H9 (cell line): ENCODE measurements at regions not wholly inside any gene's neighbourhood (a gene's known extent, or its start where the extent isn't known, plus 50 kb on each side); places are given as distances from the start of the nearest gene placed in this dataset.
A peak's percentile ranks its signal among the peaks of the same experiment; 100 is the strongest.

Experiments
- DNase-seq: peaks from one replicate; pipeline ENCODE4 v3.0.0-alpha.2; 2017
- H2AFZ ChIP-seq: one replicate; pipeline ENCODE4 v1.6.1; 2013; ENCODE audit warnings: mild to moderate bottlenecking, low read length, control low read depth, moderate library complexity
- H2AK5ac ChIP-seq: 2 replicates; pipeline ENCODE4 v1.6.1; 2013; ENCODE audit warnings: low read length, control low read depth, mixed read lengths; ENCODE audit not compliant: insufficient read length
- H2BK120ac ChIP-seq: one replicate; pipeline ENCODE4 v1.6.1; 2013; ENCODE audit warnings: low read depth, mild to moderate bottlenecking, low read length, control low read depth, inconsistent platforms; ENCODE audit not compliant: poor library complexity, severe bottlenecking
- H2BK12ac ChIP-seq: 2 replicates; pipeline ENCODE4 v1.6.1; 2013; ENCODE audit warnings: low read length, control low read depth, mixed read lengths, low read depth; ENCODE audit not compliant: insufficient read length
- H2BK15ac ChIP-seq: 2 replicates; pipeline ENCODE4 v1.6.1; 2013; ENCODE audit warnings: low read depth, low read length, control low read depth
- H2BK20ac ChIP-seq: one replicate; pipeline ENCODE4 v1.6.1; 2013; ENCODE audit warnings: low read depth, mild to moderate bottlenecking, low read length, control low read depth, inconsistent platforms; ENCODE audit not compliant: poor library complexity, severe bottlenecking
- H2BK5ac ChIP-seq: 2 replicates; pipeline ENCODE4 v1.6.1; 2013; ENCODE audit warnings: low read length, control low read depth, mixed read lengths; ENCODE audit not compliant: insufficient read length
- H3K14ac ChIP-seq: 2 replicates; pipeline ENCODE4 v1.6.1; 2013; ENCODE audit warnings: low read length, control low read depth; ENCODE audit not compliant: insufficient read depth
- H3K18ac ChIP-seq: 2 replicates; pipeline ENCODE4 v1.6.1; 2013; ENCODE audit warnings: low read depth, mild to moderate bottlenecking, mixed read lengths, low read length, control low read depth; ENCODE audit not compliant: insufficient read length
- H3K23ac ChIP-seq: 2 replicates; pipeline ENCODE4 v1.6.1; 2013; ENCODE audit warnings: low read length, control low read depth, mixed read lengths, low read depth; ENCODE audit not compliant: insufficient read length
- H3K23me2 ChIP-seq: 2 replicates; pipeline ENCODE4 v1.6.1; 2013; ENCODE audit warnings: low read depth, mild to moderate bottlenecking, mixed read lengths, low read length, control low read depth; ENCODE audit not compliant: insufficient read length, poor library complexity, severe bottlenecking
- H3K27ac ChIP-seq: 2 replicates; pipeline ENCODE4 v1.5.1; 2013; ENCODE audit warnings: low read length, control low read depth, mixed read lengths, low read depth; ENCODE audit not compliant: insufficient read length
- H3K27me3 ChIP-seq: 2 replicates; pipeline ENCODE4 v1.6.1; 2013; ENCODE audit warnings: low read length, control low read depth, inconsistent platforms; ENCODE audit not compliant: insufficient read depth
- H3K4ac ChIP-seq: 2 replicates; pipeline ENCODE4 v1.6.1; 2013; ENCODE audit warnings: low read depth, mild to moderate bottlenecking, control low read depth, inconsistent platforms, low read length, moderate library complexity
- H3K4me1 ChIP-seq: 2 replicates; pipeline ENCODE4 v1.6.1; 2013; ENCODE audit warnings: low read length, control low read depth, inconsistent platforms; ENCODE audit not compliant: insufficient read depth
- H3K4me2 ChIP-seq: 2 replicates; pipeline ENCODE4 v1.6.1; 2013; ENCODE audit warnings: low read length, control low read depth, mixed read lengths; ENCODE audit not compliant: insufficient read length, insufficient read depth
- H3K56ac ChIP-seq: 2 replicates; pipeline ENCODE4 v1.6.1; 2013; ENCODE audit warnings: low read depth, mild to moderate bottlenecking, mixed read lengths, low read length, control low read depth; ENCODE audit not compliant: insufficient read length
- H3K79me1 ChIP-seq: 2 replicates; pipeline ENCODE4 v1.6.1; 2013; ENCODE audit warnings: low read depth, mild to moderate bottlenecking, moderate library complexity, low read length, control low read depth, inconsistent platforms; ENCODE audit not compliant: insufficient read depth, poor library complexity, severe bottlenecking
- H3K79me2 ChIP-seq: 2 replicates; pipeline ENCODE4 v1.6.1; 2013; ENCODE audit warnings: low read length, control low read depth, inconsistent platforms; ENCODE audit not compliant: insufficient read depth
- H3K9ac ChIP-seq: 2 replicates; pipeline ENCODE4 v1.6.1; 2013; ENCODE audit warnings: low read length, control low read depth, mixed read lengths; ENCODE audit not compliant: insufficient read length; ENCODE audit errors: extremely low read depth
- H3K9me3 ChIP-seq: one replicate; pipeline ENCODE4 v1.6.1; 2013; ENCODE audit warnings: low read depth, low read length, inconsistent platforms; ENCODE audit not compliant: control insufficient read depth
- H3T11ph ChIP-seq: one replicate; pipeline ENCODE4 v1.6.1; 2013; ENCODE audit warnings: mild to moderate bottlenecking, low read length, control low read depth, inconsistent platforms
- H4K20me1 ChIP-seq: one replicate; pipeline ENCODE4 v1.6.1; 2013; ENCODE audit not compliant: control insufficient read depth, insufficient read length, insufficient read depth
- H4K5ac ChIP-seq: 2 replicates; pipeline ENCODE4 v1.6.1; 2013; ENCODE audit warnings: low read depth, mild to moderate bottlenecking, mixed read lengths, low read length, control low read depth; ENCODE audit not compliant: insufficient read length
- H4K8ac ChIP-seq: replicated peaks from 2 replicates; pipeline ENCODE4 v1.6.1; 2013; ENCODE audit warnings: low read length, control low read depth, mixed read lengths, low read depth; ENCODE audit not compliant: insufficient read length
- H4K91ac ChIP-seq: 2 replicates; pipeline ENCODE4 v1.6.1; 2013; ENCODE audit warnings: low read depth, mild to moderate bottlenecking, moderate library complexity, mixed read lengths, low read length, control low read depth; ENCODE audit not compliant: insufficient read length
- H3K27ac Mint-ChIP-seq, 3 experiments: 2 replicates in 2 of 3; 3 replicates in 1 of 3; pipeline ENCODE4 v1.8.0; 2020 to 2021; ENCODE audit warnings: mixed read lengths in 3 of 3, mild to moderate bottlenecking in 1 of 3, moderate library complexity in 1 of 3
- H3K27me3 Mint-ChIP-seq: 2 replicates; pipeline ENCODE4 v1.8.0; 2021; ENCODE audit warnings: low read depth, mild to moderate bottlenecking, moderate library complexity, mixed read lengths
- H3K36me3 Mint-ChIP-seq, 3 experiments: 2 replicates in 2 of 3; 3 replicates in 1 of 3; pipeline ENCODE4 v1.8.0; 2020 to 2021; ENCODE audit warnings: low read depth in 3 of 3, mixed read lengths in 3 of 3; ENCODE audit not compliant: insufficient read depth in 1 of 3
- H3K4me1 Mint-ChIP-seq, 2 experiments: 2 replicates each; pipeline ENCODE4 v1.8.0; 2020; ENCODE audit warnings: mixed read lengths in 2 of 2
- H3K4me3 Mint-ChIP-seq, 2 experiments: 2 replicates in 1 of 2; 3 replicates in 1 of 2; pipeline ENCODE4 v1.8.0; 2020 to 2021; ENCODE audit warnings: mild to moderate bottlenecking in 2 of 2, mixed read lengths in 2 of 2, moderate library complexity in 1 of 2
- H3K9me3 Mint-ChIP-seq, 2 experiments: 2 replicates in 1 of 2; 3 replicates in 1 of 2; pipeline ENCODE4 v1.8.0; 2020; ENCODE audit warnings: mild to moderate bottlenecking in 2 of 2, mixed read lengths in 2 of 2, moderate library complexity in 1 of 2
- TF ChIP-seq, protein P1 (sequence below): fragments of 200-600 bp; sonication (generic); conservative IDR thresholded peaks from 3 replicates; pipeline ENCODE4 v1.8.0; 2021; ENCODE audit warnings: antibody characterized with exemption, mild to moderate bottlenecking

DNA sequence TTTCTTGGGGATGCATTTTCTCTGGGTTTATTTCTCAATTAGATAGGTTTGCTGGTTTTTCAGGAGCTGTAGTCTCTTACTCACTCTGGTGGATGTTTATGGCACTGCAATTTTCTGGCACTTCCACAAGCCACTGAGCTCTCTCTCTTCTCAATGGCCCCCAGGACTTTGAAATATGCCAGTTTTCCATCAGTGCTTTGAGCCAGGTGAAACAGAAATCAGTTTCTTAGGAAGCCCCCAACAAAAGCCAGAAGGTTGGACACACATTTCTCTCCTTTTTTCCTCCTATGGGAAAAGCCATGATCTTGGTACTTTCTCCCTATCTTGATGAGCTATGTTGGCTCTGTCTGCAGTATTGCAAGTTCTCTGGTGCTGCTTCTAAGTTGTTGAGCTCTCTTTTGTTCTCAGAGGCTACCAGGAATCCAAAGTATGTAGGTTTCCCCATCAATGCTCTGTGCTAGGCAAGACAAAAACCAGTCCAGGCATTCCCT, 90.7 kb upstream of the SMIM36 start:
- Histone ChIP-seq H3K27ac (peak overlapping the region; percentile 38), H3K4ac (no peak overlapping the region), H4K5ac (no peak overlapping the region), H3K9ac (no peak overlapping the region), H3K23ac (no peak overlapping the region), H2BK15ac (no peak overlapping the region), H3K4me2 (peak overlapping the region; percentile 11), H3K4me1 (no peaks in the 10 kb centered on the region), H2BK20ac (no peak overlapping the region), H4K91ac (no peak overlapping the region), H2AK5ac (no peak overlapping the region), H3K18ac (peak overlapping the region; percentile 81), H3K9me3 (no peaks in the 10 kb centered on the region), H4K8ac (no peak overlapping the region), H3K79me1 (no peaks in the 10 kb centered on the region), H4K20me1 (no peaks in the 10 kb centered on the region), H3K27me3 (no peaks in the 10 kb centered on the region), H2BK12ac (no peak overlapping the region), H2AFZ (peak overlapping the region; percentile 94), H2BK120ac (no peak overlapping the region), H3K56ac (no peak overlapping the region), H3K79me2 (no peaks in the 10 kb centered on the region), H3K14ac (no peak overlapping the region), H2BK5ac (no peak overlapping the region), H3K23me2 (no peaks in the 10 kb centered on the region), H3T11ph (no peak overlapping the region)
- DNase-seq = peak; percentile 76
- H3K9me3 Mint-ChIP-seq = peaks cover 12% of the 10 kb centered on the region in 2 experiments
- H3K27me3 Mint-ChIP-seq = no peaks in the 10 kb centered on the region
- peak overlapping the region in 1 of 2 experiments; percentile 16; a peak in 1 of 5 replicates for H3K4me3 Mint-ChIP-seq
- H3K27ac Mint-ChIP-seq = peak overlapping the region; percentile 24 to 83 (median 31); a peak in 4 of 7 replicates
- TF ChIP-seq, protein P1, sequence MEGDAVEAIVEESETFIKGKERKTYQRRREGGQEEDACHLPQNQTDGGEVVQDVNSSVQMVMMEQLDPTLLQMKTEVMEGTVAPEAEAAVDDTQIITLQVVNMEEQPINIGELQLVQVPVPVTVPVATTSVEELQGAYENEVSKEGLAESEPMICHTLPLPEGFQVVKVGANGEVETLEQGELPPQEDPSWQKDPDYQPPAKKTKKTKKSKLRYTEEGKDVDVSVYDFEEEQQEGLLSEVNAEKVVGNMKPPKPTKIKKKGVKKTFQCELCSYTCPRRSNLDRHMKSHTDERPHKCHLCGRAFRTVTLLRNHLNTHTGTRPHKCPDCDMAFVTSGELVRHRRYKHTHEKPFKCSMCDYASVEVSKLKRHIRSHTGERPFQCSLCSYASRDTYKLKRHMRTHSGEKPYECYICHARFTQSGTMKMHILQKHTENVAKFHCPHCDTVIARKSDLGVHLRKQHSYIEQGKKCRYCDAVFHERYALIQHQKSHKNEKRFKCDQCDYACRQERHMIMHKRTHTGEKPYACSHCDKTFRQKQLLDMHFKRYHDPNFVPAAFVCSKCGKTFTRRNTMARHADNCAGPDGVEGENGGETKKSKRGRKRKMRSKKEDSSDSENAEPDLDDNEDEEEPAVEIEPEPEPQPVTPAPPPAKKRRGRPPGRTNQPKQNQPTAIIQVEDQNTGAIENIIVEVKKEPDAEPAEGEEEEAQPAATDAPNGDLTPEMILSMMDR = peak; percentile 78
- peaks cover 19 to 20% of the 10 kb centered on the region in 2 experiments for H3K4me1 Mint-ChIP-seq
- peaks cover 0 to 15% (median 0%) of the 10 kb centered on the region in 3 experiments; a peak in 2 of 7 replicates for H3K36me3 Mint-ChIP-seq
